ENCODE measurements at regions not wholly inside any gene's neighbourhood (a gene's known extent, or its start where the extent isn't known, plus 50 kb on each side); places are given as distances from the start of the nearest gene placed in this dataset.

GRCh38 chr11:28760676-28761390, 652.6 kb downstream of the METTL15 start:
- no peak for TF ChIP-seq POLR2A (IDR thresholded peaks at IDR 0.05; ENCODE audit: low read depth, low read length)
- no peak for TF ChIP-seq POLR2AphosphoS5 (IDR thresholded peaks at IDR 0.05; ENCODE audit: low read depth, low read length)
